ENCODE measurements at regions not wholly inside any gene's neighbourhood (a gene's known extent, or its start where the extent isn't known, plus 50 kb on each side); places are given as distances from the start of the nearest gene placed in this dataset.

GRCh38 chr5:167308466-167308865 is 983.0 kb upstream of the WWC1 start:
- Histone ChIP-seq H3K27me3 (peaks cover 9% of the 10 kb centered on the region; the same call in 1 of the 2 replicates), H3K9me3 (replicated peaks) (no peaks in the 10 kb centered on the region), H3K4me1 (no peaks in the 10 kb centered on the region), H3K4me3 (no peak overlapping the region), H3K27ac (no peak overlapping the region), H3K36me3 (no peaks in the 10 kb centered on the region)
- no peak for DNase-seq

GRCh38 chr5:167309941-167310517 is 981.4 kb upstream of the WWC1 start:
- no peak overlapping the region for H3K27ac ChIP-seq
- H3K36me3 ChIP-seq: no peaks in the 10 kb centered on the region
- no peaks in the 10 kb centered on the region for H3K9me3 ChIP-seq (replicated peaks)
- 0 out of 2 replicates have a peak, but pooled peaks cover 3% of the 10 kb centered on the region for H3K27me3 ChIP-seq
- no peaks in the 10 kb centered on the region for H3K4me1 ChIP-seq
- no peak overlapping the region for H3K4me3 ChIP-seq
- no peak for DNase-seq

GRCh38 chr5:167311340-167311739 is 980.1 kb upstream of the WWC1 start:
- H3K4me3 ChIP-seq: no peak overlapping the region
- H3K27ac ChIP-seq: no peak overlapping the region
- no peak for DNase-seq
- H3K4me1 ChIP-seq: no peaks in the 10 kb centered on the region
- 0 out of 2 replicates have a peak, but pooled peaks cover 3% of the 10 kb centered on the region for H3K27me3 ChIP-seq
- H3K36me3 ChIP-seq: no peaks in the 10 kb centered on the region
- no peaks in the 10 kb centered on the region for H3K9me3 ChIP-seq (replicated peaks)

- Histone ChIP-seq H3K4me1 (no peaks in the 10 kb centered on the region), H3K36me3 (no peaks in the 10 kb centered on the region), H3K27me3 (no peaks in the 10 kb centered on the region), H3K27ac (no peak overlapping the region), H3K9me3 (replicated peaks) (no peaks in the 10 kb centered on the region), H3K4me3 (no peak overlapping the region)
- DNase-seq: no peak
Measured at GRCh38 chr5:167312225-167312624, 979.2 kb upstream of the WWC1 start.

- no peak for DNase-seq
- H3K27ac ChIP-seq: no peak overlapping the region
- H3K27me3 ChIP-seq: no peaks in the 10 kb centered on the region
- H3K9me3 ChIP-seq (replicated peaks): no peaks in the 10 kb centered on the region
- H3K4me3 ChIP-seq: no peak overlapping the region
- no peaks in the 10 kb centered on the region for H3K36me3 ChIP-seq
- no peaks in the 10 kb centered on the region for H3K4me1 ChIP-seq
Measured at GRCh38 chr5:167315762-167316161, 975.7 kb upstream of the WWC1 start.

- Histone ChIP-seq H3K9me3 (replicated peaks) (no peaks in the 10 kb centered on the region), H3K27ac (no peak overlapping the region), H3K27me3 (no peaks in the 10 kb centered on the region), H3K4me3 (no peak overlapping the region), H3K4me1 (no peaks in the 10 kb centered on the region), H3K36me3 (no peaks in the 10 kb centered on the region)
- peak in 1 of 2 experiments; percentile 16 for DNase-seq
Measured at GRCh38 chr5:167317884-167318283, 973.6 kb upstream of the WWC1 start.

GRCh38 chr5:167319243-167319642 is 972.2 kb upstream of the WWC1 start:
- no peak for DNase-seq
- no peaks in the 10 kb centered on the region for H3K9me3 ChIP-seq (replicated peaks)
- no peaks in the 10 kb centered on the region for H3K36me3 ChIP-seq
- H3K27ac ChIP-seq: no peak overlapping the region
- no peaks in the 10 kb centered on the region for H3K4me1 ChIP-seq
- no peaks in the 10 kb centered on the region for H3K27me3 ChIP-seq
- no peak overlapping the region for H3K4me3 ChIP-seq

- no peak overlapping the region for H3K4me3 ChIP-seq
Measured at GRCh38 chr5:167320019-167320418, 971.4 kb upstream of the WWC1 start.

GRCh38 chr5:167332309-167332708 is 959.1 kb upstream of the WWC1 start:
- Histone ChIP-seq H3K27me3 (0 out of 2 replicates have a peak, but pooled peaks cover 3% of the 10 kb centered on the region), H3K9me3 (replicated peaks) (no peaks in the 10 kb centered on the region), H3K4me1 (no peaks in the 10 kb centered on the region), H3K36me3 (no peaks in the 10 kb centered on the region), H3K27ac (no peak overlapping the region), H3K4me3 (no peak overlapping the region)
- no peak for DNase-seq

More at GRCh38 chr5:167320019-167320418, 971.4 kb upstream of the WWC1 start:
- DNase-seq: no peak
- no peaks in the 10 kb centered on the region for H3K27me3 ChIP-seq
- no peaks in the 10 kb centered on the region for H3K36me3 ChIP-seq
- H3K9me3 ChIP-seq (replicated peaks): no peaks in the 10 kb centered on the region
- H3K4me1 ChIP-seq: no peaks in the 10 kb centered on the region
- no peak overlapping the region for H3K27ac ChIP-seq

- Histone ChIP-seq H3K4me3 (no peak overlapping the region), H3K27me3 (0 out of 2 replicates have a peak, but pooled peaks cover 3% of the 10 kb centered on the region), H3K9me3 (replicated peaks) (no peaks in the 10 kb centered on the region), H3K27ac (no peak overlapping the region), H3K4me1 (no peaks in the 10 kb centered on the region), H3K36me3 (no peaks in the 10 kb centered on the region)
- no peak for DNase-seq
Measured at GRCh38 chr5:167336161-167336560, 955.3 kb upstream of the WWC1 start.

GRCh38 chr5:167339205-167339604 is 952.2 kb upstream of the WWC1 start:
- Histone ChIP-seq H3K27me3 (no peaks in the 10 kb centered on the region), H3K36me3 (no peaks in the 10 kb centered on the region), H3K4me3 (no peak overlapping the region), H3K27ac (no peak overlapping the region), H3K4me1 (no peaks in the 10 kb centered on the region), H3K9me3 (replicated peaks) (no peaks in the 10 kb centered on the region)
- no peak for DNase-seq

- Histone ChIP-seq H3K4me3 (no peak overlapping the region), H3K36me3 (no peaks in the 10 kb centered on the region), H3K27me3 (peaks cover 5% of the 10 kb centered on the region; the same call in 1 of the 2 replicates), H3K9me3 (replicated peaks) (no peaks in the 10 kb centered on the region), H3K27ac (no peak overlapping the region), H3K4me1 (no peaks in the 10 kb centered on the region)
- DNase-seq: no peak
Measured at GRCh38 chr5:167346461-167346860, 945.0 kb upstream of the WWC1 start.

- Histone ChIP-seq H3K27me3 (peaks cover 5% of the 10 kb centered on the region; the same call in 1 of the 2 replicates), H3K9me3 (replicated peaks) (no peaks in the 10 kb centered on the region), H3K4me3 (no peak overlapping the region), H3K4me1 (no peaks in the 10 kb centered on the region), H3K27ac (no peak overlapping the region), H3K36me3 (no peaks in the 10 kb centered on the region)
- DNase-seq: no peak
Measured at GRCh38 chr5:167348251-167348926, 943.1 kb upstream of the WWC1 start.

GRCh38 chr5:167348980-167349379 is 942.5 kb upstream of the WWC1 start:
- H3K9me3 ChIP-seq (replicated peaks): no peaks in the 10 kb centered on the region
- no peaks in the 10 kb centered on the region for H3K36me3 ChIP-seq
- H3K4me3 ChIP-seq: no peak overlapping the region
- no peak overlapping the region for H3K27ac ChIP-seq
- H3K27me3 ChIP-seq: peaks cover 5% of the 10 kb centered on the region; the same call in 1 of the 2 replicates
- H3K4me1 ChIP-seq: no peaks in the 10 kb centered on the region
- no peak for DNase-seq

GRCh38 chr5:167351316-167351715 is 940.1 kb upstream of the WWC1 start:
- Histone ChIP-seq H3K36me3 (no peaks in the 10 kb centered on the region), H3K27ac (no peak overlapping the region), H3K27me3 (no peaks in the 10 kb centered on the region; the same call in 1 of the 2 replicates), H3K9me3 (replicated peaks) (no peaks in the 10 kb centered on the region), H3K4me1 (no peaks in the 10 kb centered on the region), H3K4me3 (no peak overlapping the region)
- DNase-seq: no peak

GRCh38 chr5:167352801-167353200 is 938.6 kb upstream of the WWC1 start:
- Histone ChIP-seq H3K36me3 (no peaks in the 10 kb centered on the region), H3K4me1 (no peaks in the 10 kb centered on the region), H3K27ac (no peak overlapping the region), H3K4me3 (no peak overlapping the region), H3K9me3 (replicated peaks) (no peaks in the 10 kb centered on the region), H3K27me3 (no peaks in the 10 kb centered on the region)
- no peak for DNase-seq
